Urinary bladder (tissue), 3 donors: ENCODE measurements at regions not wholly inside any gene's neighbourhood (a gene's known extent, or its start where the extent isn't known, plus 50 kb on each side); places are given as distances from the start of the nearest gene placed in this dataset.
"Not testable (repeated sequence)": the region's sequence is repeated elsewhere in the genome, so short reads cannot be mapped to it uniquely, and the experiment has no call there.

Experiments used
- DNase-seq: peaks from one replicate; pipeline ENCODE4 v3.0.0-alpha.2; 2015; ENCODE audit errors: extremely low spot score
- H3K27ac ChIP-seq: one replicate; pipeline ENCODE4 v1.5.1; 2013; ENCODE audit warnings: low read depth, mild to moderate bottlenecking, moderate library complexity
- H3K36me3 ChIP-seq: one replicate; pipeline ENCODE4 v1.6.1; 2013; ENCODE audit warnings: mild to moderate bottlenecking, moderate library complexity; ENCODE audit not compliant: insufficient read depth
- H3K4me1 ChIP-seq: one replicate; pipeline ENCODE4 v1.6.1; 2013; ENCODE audit warnings: mild to moderate bottlenecking, moderate library complexity; ENCODE audit not compliant: insufficient read depth
- H3K4me3 ChIP-seq: one replicate; pipeline ENCODE4 v1.5.1; 2013; ENCODE audit warnings: low read depth, low read length
- WGBS: extraction: QIAGEN DNeasy Blood & Tissue Kit; methylation state at CpG from one replicate; pipeline ENCODE4 v1.1.7; 2013; 5-methylcytosine and 5-hydroxymethylcytosine counted together
- donor health status: healthy with polysubstance abuse.
- donor health status: healthy.

- DNase-seq, result no peak
- no peak overlapping the region for H3K4me3 ChIP-seq
- H3K4me1 ChIP-seq, result no peaks in the 10 kb centered on the region
- no peak overlapping the region for H3K27ac ChIP-seq
- 99% methylated on average over 1 of the region's 1 CpG for WGBS
- H3K36me3 ChIP-seq, result no peaks in the 10 kb centered on the region
These were observed 433.2 kb upstream of the BTBD3 start for GRCh38 chr20:11484479-11484878.

- DNase-seq, result no peak
- Histone ChIP-seq H3K4me1 (no peaks in the 10 kb centered on the region), H3K4me3 (no peak overlapping the region), H3K27ac (no peak overlapping the region), H3K36me3 (no peaks in the 10 kb centered on the region)
These were observed 425.3 kb upstream of the BTBD3 start for GRCh38 chr20:11492386-11492785.

GRCh38 chr20:11492846-11493245, 424.8 kb upstream of the BTBD3 start:
- no peaks in the 10 kb centered on the region for H3K4me1 ChIP-seq
- no peak overlapping the region for H3K27ac ChIP-seq
- no peak for DNase-seq
- no peak overlapping the region for H3K4me3 ChIP-seq
- H3K36me3 ChIP-seq, result no peaks in the 10 kb centered on the region

- Histone ChIP-seq H3K4me3 (no peak overlapping the region), H3K36me3 (no peaks in the 10 kb centered on the region), H3K4me1 (no peaks in the 10 kb centered on the region), H3K27ac (no peak overlapping the region)
- WGBS, result 39% methylated on average over 2 of the region's 2 CpGs
- DNase-seq, result no peak
These were observed 421.3 kb upstream of the BTBD3 start for GRCh38 chr20:11496380-11496779.

GRCh38 chr20:11497545-11497944, 420.1 kb upstream of the BTBD3 start:
- 86% methylated on average over 1 of the region's 1 CpG for WGBS
- DNase-seq, result no peak

GRCh38 chr20:11499101-11499634, 418.5 kb upstream of the BTBD3 start:
- 45% methylated on average over 6 of the region's 6 CpGs for WGBS
- Histone ChIP-seq H3K4me1 (no peaks in the 10 kb centered on the region), H3K27ac (no peak overlapping the region), H3K36me3 (no peaks in the 10 kb centered on the region), H3K4me3 (no peak overlapping the region)
- DNase-seq, result no peak

More at GRCh38 chr20:11497545-11497944, 420.1 kb upstream of the BTBD3 start:
- Histone ChIP-seq H3K4me1 (no peaks in the 10 kb centered on the region), H3K36me3 (no peaks in the 10 kb centered on the region), H3K27ac (no peak overlapping the region), H3K4me3 (no peak overlapping the region)

- DNase-seq, result no peak
- H3K4me3 ChIP-seq, result no peak overlapping the region
- H3K4me1 ChIP-seq, result no peaks in the 10 kb centered on the region
- H3K36me3 ChIP-seq, result no peaks in the 10 kb centered on the region
- no peak overlapping the region for H3K27ac ChIP-seq
- 97% methylated on average over 1 of the region's 1 CpG for WGBS
These were observed 415.6 kb upstream of the BTBD3 start for GRCh38 chr20:11502061-11502460.

GRCh38 chr20:11502671-11503070, 415.0 kb upstream of the BTBD3 start:
- Histone ChIP-seq H3K4me3 (no peak overlapping the region), H3K27ac (no peak overlapping the region), H3K36me3 (no peaks in the 10 kb centered on the region), H3K4me1 (no peaks in the 10 kb centered on the region)
- DNase-seq, result no peak

- H3K27ac ChIP-seq, result no peak overlapping the region
- no peaks in the 10 kb centered on the region for H3K4me1 ChIP-seq
- H3K36me3 ChIP-seq, result no peaks in the 10 kb centered on the region
- DNase-seq, result no peak
- no peak overlapping the region for H3K4me3 ChIP-seq
These were observed 407.9 kb upstream of the BTBD3 start for GRCh38 chr20:11509776-11510175.

GRCh38 chr20:11511821-11512220, 405.9 kb upstream of the BTBD3 start:
- WGBS, result 53% methylated on average over 5 of the region's 5 CpGs
- Histone ChIP-seq H3K4me1 (no peaks in the 10 kb centered on the region), H3K4me3 (no peak overlapping the region), H3K27ac (no peak overlapping the region), H3K36me3 (no peaks in the 10 kb centered on the region)
- no peak for DNase-seq

GRCh38 chr20:11513241-11513745, 404.4 kb upstream of the BTBD3 start:
- WGBS, result 96% methylated on average over 37 of the region's 39 CpGs
- H3K4me1 ChIP-seq, H3K4me3 ChIP-seq, DNase-seq, H3K36me3 ChIP-seq, H3K27ac ChIP-seq: not testable (repeated sequence)

GRCh38 chr20:11516448-11516847, 401.2 kb upstream of the BTBD3 start:
- no peak for DNase-seq
- no peak overlapping the region for H3K27ac ChIP-seq
- H3K4me3 ChIP-seq, result no peak overlapping the region
- H3K36me3 ChIP-seq, result no peaks in the 10 kb centered on the region
- H3K4me1 ChIP-seq, result no peaks in the 10 kb centered on the region
- 89% methylated on average over 4 of the region's 4 CpGs for WGBS

- H3K4me3 ChIP-seq, result no peak overlapping the region
- H3K27ac ChIP-seq, result no peak overlapping the region
- H3K36me3 ChIP-seq, result no peaks in the 10 kb centered on the region
- 0% methylated on average over 1 of the region's 1 CpG for WGBS
- H3K4me1 ChIP-seq, result no peaks in the 10 kb centered on the region
- no peak for DNase-seq
These were observed 397.1 kb upstream of the BTBD3 start for GRCh38 chr20:11520596-11520995.

- Histone ChIP-seq H3K36me3 (no peaks in the 10 kb centered on the region), H3K27ac (no peak overlapping the region), H3K4me3 (no peak overlapping the region), H3K4me1 (no peaks in the 10 kb centered on the region)
- WGBS, result 69% methylated on average over 4 of the region's 4 CpGs
- DNase-seq, result no peak
These were observed 396.0 kb upstream of the BTBD3 start for GRCh38 chr20:11521476-11522365.
